ENCODE measurements at regions not wholly inside any gene's neighbourhood (a gene's known extent, or its start where the extent isn't known, plus 50 kb on each side); places are given as distances from the start of the nearest gene placed in this dataset.

- no peak for TF ChIP-seq POLR2A (IDR thresholded peaks at IDR 0.05)
- TF ChIP-seq CTCF (IDR thresholded peaks at IDR 0.05): no peak
- no peak for DNase-seq (ENCODE audit: low spot score in 2 of 2)
- 11 to 63% methylated on average over 1 of the region's 1 CpG for WGBS, 2 donors
- intact Hi-C loops (cut with DNase I; ENCODE audit: low total_unique reads): no loop called here
- no peak overlapping the region for H3K4me3 ChIP-seq (ENCODE audit: low read depth, poor library complexity, severe bottlenecking)
These were observed 1015.4 kb downstream of the AMY1C start for GRCh38 chr1:104765085-104765484.

- intact Hi-C loops (cut with DNase I; ENCODE audit: low total_unique reads): no loop called here
- no peak for DNase-seq (ENCODE audit: low spot score in 2 of 2)
- no peak overlapping the region for H3K4me3 ChIP-seq (ENCODE audit: low read depth, poor library complexity, severe bottlenecking)
- 55 to 58% methylated on average over 3 of the region's 3 CpGs for WGBS, 2 donors
- TF ChIP-seq CTCF (IDR thresholded peaks at IDR 0.05) (no peak), POLR2A (IDR thresholded peaks at IDR 0.05) (no peak)
These were observed 1018.8 kb downstream of the AMY1C start for GRCh38 chr1:104768466-104768865.

GRCh38 chr1:104780470-104781078, 1030.9 kb downstream of the AMY1C start:
- no peak for DNase-seq (ENCODE audit: low spot score in 2 of 2)
- intact Hi-C loops (cut with DNase I; ENCODE audit: low total_unique reads): no loop called here
- no peak for TF ChIP-seq POLR2A (IDR thresholded peaks at IDR 0.05)
- TF ChIP-seq CTCF (IDR thresholded peaks at IDR 0.05): no peak
- H3K4me3 ChIP-seq (ENCODE audit: low read depth, poor library complexity, severe bottlenecking): no peak overlapping the region
- 13% methylated on average over 6 of the region's 6 CpGs for WGBS, 2 donors

- no peak for DNase-seq (ENCODE audit: low spot score in 2 of 2)
- TF ChIP-seq POLR2A (IDR thresholded peaks at IDR 0.05) (no peak), CTCF (IDR thresholded peaks at IDR 0.05) (no peak)
- 69 to 70% methylated on average over 2 of the region's 2 CpGs for WGBS, 2 donors
- intact Hi-C loops (cut with DNase I; ENCODE audit: low total_unique reads): no loop called here
- H3K4me3 ChIP-seq (ENCODE audit: low read depth, poor library complexity, severe bottlenecking): no peak overlapping the region
These were observed 1036.0 kb downstream of the AMY1C start for GRCh38 chr1:104785575-104786187.

- no peak for DNase-seq (ENCODE audit: low spot score in 2 of 2)
- intact Hi-C loops (cut with DNase I; ENCODE audit: low total_unique reads): no loop called here
- no peak overlapping the region for H3K4me3 ChIP-seq (ENCODE audit: low read depth, poor library complexity, severe bottlenecking)
- TF ChIP-seq POLR2A (IDR thresholded peaks at IDR 0.05) (no peak), CTCF (IDR thresholded peaks at IDR 0.05) (no peak)
- 91% methylated on average over 14 of the region's 14 CpGs for WGBS, 2 donors
These were observed 1038.3 kb downstream of the AMY1C start for GRCh38 chr1:104787866-104788510.
